ENCODE measurements at regions not wholly inside any gene's neighbourhood (a gene's known extent, or its start where the extent isn't known, plus 50 kb on each side); places are given as distances from the start of the nearest gene placed in this dataset.

DNA sequence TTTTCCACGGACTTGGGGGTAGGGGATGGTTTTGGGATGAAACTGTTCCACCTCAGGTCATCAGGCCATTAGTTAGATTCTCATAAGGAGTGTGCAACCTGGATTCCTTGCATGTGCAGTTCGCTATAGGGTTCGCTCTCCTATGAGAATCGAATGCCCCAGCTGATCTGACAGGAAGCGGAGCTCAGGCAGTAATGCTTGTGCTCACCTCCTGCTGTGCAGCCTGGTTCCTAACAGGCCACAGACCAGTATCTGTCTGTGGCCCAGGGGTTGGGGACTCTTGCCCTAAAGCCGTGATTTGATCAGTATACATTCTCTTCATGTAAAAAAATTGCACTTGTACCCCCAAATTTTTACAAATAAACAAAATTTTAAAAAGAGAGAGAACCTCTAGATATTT lies 219.4 kb upstream of the CPNE8 start:
- no peak for DNase-seq

DNA sequence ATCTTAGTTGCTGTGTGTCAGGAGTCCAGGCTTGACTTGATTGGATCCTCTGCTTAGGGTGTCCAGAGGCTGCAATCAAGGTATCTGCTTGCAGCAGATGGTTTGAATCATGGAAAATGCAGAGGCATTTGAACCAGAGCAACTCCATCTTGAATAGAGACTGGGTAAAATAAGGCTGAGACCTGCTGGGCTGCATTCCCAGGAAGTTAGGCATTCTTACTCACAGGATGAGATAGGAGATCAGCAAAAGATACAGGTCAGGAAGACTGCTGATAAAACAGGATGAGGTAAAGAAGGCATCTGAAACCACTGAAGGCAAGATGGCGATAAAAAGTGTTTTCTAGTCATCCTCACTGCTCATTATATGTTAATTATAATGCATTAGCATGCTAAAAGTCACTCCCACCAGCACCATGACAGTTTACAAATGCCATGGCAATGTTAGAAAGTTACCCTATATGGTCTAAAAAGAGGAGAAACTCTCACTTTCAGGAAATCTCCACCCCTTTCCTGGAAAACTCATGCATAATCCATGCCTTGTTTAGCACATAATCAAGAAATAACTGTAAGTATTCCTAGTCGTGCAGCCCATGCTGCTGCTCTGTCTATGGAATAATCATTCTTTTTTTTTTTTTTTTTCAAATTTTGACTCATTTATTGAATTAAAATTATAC lies 218.3 kb upstream of the CPNE8 start:
- DNase-seq: no peak

- DNase-seq: no peak
Observed at GRCh38 chr12:39122562-39123204, 217.3 kb upstream of the CPNE8 start.

- no peak for DNase-seq
Observed at GRCh38 chr12:39116861-39117260, 211.5 kb upstream of the CPNE8 start.

DNA sequence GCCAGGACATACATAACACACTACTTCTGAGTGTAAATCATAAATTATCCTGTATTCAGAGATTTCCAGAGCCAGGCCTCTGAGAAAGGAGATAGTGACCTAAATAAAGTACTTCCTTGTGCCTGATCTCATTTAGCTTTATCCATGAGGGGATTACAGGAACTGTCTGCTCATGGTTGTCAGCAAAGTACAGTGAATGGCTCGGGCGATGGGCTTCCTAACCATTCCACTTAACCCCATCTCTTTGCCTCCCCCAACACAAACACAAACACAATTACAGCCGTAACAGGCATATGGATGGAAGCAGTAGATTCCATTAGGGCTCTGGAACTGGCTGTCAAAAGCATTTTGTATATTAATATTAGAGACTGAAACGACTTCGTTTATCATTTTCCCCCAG lies 206.7 kb upstream of the CPNE8 start:
- no peak for DNase-seq

- DNase-seq: no peak
Observed at GRCh38 chr12:39105111-39105510, 199.7 kb upstream of the CPNE8 start.

- DNase-seq: peak; percentile 59
Observed at GRCh38 chr12:39103552-39104165, 198.3 kb upstream of the CPNE8 start.

GRCh38 chr12:39102474-39103209 lies 197.3 kb upstream of the CPNE8 start:
- DNase-seq: no peak

DNA sequence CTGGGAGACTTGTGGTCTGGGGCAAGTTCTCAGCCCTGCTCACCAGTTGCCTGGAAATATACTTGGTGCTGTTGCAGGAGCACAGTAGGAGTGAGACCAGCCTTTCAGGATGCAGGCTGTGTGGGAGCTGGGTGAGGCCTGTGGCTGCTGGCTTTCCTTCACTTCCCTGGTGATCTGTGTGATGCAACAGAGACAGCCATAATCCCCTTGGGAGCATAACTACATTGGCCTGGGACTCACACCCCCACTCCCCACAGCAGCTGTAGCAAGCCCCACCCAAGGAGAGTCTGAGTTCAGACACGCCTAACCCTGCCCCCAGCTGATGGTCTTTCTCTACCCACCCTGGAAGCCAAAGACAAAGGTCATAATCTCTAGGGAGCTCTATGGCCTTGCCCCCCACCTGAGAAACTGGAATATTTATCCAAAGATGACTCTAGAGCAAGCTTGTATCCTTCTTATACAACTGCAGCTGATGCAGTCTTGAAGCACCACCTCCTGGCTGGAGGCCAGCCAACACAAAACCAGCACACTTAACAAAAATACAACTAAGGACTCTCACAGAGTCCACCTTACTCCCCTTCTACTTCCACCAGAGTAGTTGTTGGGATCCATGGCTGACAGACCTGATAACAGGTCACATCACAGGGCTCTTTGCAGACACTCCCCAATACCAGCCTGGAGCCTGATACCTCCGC lies 190.4 kb upstream of the CPNE8 start:
- DNase-seq: no peak

DNA sequence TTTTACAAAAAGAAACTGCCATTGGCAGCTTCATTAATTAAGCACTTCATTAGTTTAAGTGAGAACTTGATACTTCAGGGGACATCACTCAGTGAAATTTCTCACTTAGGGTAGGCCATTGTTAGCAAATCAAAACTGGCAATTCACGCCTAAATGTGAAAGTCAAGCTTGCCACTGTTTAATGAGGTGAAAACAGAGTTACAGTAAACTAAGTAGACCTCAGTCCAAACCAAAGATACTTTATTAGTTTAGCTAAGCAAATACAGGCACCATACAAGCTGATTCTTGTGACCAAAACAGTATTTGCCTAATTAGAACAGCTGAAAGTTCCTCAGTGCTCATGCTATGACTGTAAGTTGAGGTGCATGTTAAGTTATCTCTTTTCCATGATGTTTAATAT lies 176.5 kb upstream of the CPNE8 start:
- DNase-seq: no peak

DNA sequence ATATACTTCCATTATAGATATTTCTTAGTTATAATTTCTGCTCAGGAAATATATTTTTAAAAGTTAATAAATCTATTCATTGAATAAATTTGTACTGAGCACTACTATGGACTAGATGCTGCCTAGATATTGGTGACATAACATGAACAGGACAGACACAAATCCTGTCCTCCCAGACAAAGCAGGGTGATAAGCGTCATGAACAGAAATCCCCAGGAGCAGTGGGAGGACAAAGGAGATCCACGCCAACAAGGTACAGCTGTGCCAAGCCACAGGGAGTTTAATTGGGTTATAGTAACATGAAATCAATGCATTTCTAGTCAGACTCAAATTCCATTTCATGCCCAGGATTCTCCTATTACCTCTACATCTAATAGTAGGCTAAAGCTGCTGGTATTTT lies 171.8 kb upstream of the CPNE8 start:
- no peak for DNase-seq

- no peak for DNase-seq
Observed at GRCh38 chr12:39074063-39074462, 168.7 kb upstream of the CPNE8 start.

- no peak for DNase-seq
Observed at GRCh38 chr12:39072658-39073057, 167.3 kb upstream of the CPNE8 start.

DNA sequence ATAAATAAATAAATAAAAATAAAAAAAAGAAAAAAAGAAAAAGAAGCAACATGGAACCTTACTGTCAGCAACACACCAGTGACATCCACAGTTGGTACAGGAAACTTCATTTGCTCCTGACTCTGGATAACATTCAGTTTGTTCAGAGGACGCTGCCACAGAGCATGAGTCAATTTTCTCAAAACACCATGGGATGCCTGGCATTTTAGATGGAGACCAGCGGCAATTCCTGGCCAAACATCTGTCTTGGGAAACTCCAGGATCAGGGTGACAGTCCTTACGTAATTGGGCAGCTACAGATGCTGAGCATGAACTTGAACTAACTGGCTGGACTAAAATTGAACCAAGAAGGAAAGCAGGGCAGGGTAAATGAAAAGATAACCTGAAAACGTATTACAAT lies 166.2 kb upstream of the CPNE8 start:
- no peak for DNase-seq

DNA sequence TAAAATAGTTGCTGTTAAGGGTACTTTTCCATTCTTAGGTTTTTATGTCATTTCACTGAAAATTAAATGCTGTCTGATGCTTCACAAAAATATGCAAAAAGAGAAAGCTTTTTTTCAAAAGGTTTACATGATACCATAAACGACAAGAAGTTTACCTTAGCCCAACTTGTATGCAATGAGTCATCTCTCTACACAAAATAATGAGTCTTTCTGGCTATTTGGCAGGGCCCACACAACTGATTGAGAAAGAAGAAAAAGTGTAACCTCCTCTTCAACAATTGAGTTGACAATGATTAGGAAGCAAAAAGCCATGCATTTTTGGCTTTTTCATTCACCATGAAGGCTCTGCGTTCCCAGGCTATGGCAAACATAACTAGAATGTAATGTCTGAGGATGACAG lies 165.4 kb upstream of the CPNE8 start:
- no peak for DNase-seq

DNA sequence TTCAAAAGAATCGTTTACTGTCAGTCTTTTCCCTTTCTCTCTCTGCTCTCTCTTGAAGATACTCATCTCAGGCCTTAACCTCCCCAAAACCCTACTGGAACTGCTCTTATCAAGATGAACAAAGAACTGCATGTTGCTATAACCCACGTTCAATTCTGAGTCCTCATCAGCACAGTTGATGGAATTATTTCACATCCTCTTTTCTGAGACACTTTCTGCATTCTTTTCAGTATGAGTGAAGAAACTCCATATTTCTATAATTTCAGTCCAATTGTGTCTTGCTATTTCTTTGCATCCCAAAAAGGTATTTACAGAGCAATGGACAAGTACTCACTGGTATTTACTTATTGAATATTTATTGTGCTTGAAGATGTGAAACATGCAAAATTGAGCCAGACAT lies 160.1 kb upstream of the CPNE8 start:
- no peak for DNase-seq

GRCh38 chr12:39064708-39065107 lies 159.3 kb upstream of the CPNE8 start:
- DNase-seq: no peak

GRCh38 chr12:39062266-39062996 lies 157.0 kb upstream of the CPNE8 start:
- DNase-seq: no peak

GRCh38 chr12:39061576-39061975 lies 156.2 kb upstream of the CPNE8 start:
- no peak for DNase-seq

- no peak for DNase-seq
Observed at GRCh38 chr12:39048395-39048794, 143.0 kb upstream of the CPNE8 start.

- no peak for DNase-seq
Observed at GRCh38 chr12:39047539-39048262, 142.3 kb upstream of the CPNE8 start.

- DNase-seq: no peak
Observed at GRCh38 chr12:39044754-39045153, 139.4 kb upstream of the CPNE8 start.

All from CD4-positive, alpha-beta T cell treated with Interleukin-17A for 1 hour (primary cell).